Sigmoid colon (tissue), 6 donors: ENCODE measurements at regions not wholly inside any gene's neighbourhood (a gene's known extent, or its start where the extent isn't known, plus 50 kb on each side); places are given as distances from the start of the nearest gene placed in this dataset.
A peak's percentile ranks its signal among the peaks of the same experiment; 100 is the strongest.

Source experiments
- DNase-seq: peaks from one replicate; pipeline ENCODE4 v3.0.0-alpha.2; 2019
- H3K27ac ChIP-seq, 4 donors: fragments of 200-600 bp; sonication (generic); one replicate each; pipeline ENCODE4 v1.5.1; 2016 to 2019; ENCODE audit warnings: mild to moderate bottlenecking in 1 of 4
- H3K27me3 ChIP-seq, 3 donors: fragments of 200-600 bp; sonication (generic); one replicate each; pipeline ENCODE4 v1.5.1; 2019; ENCODE audit warnings: mild to moderate bottlenecking in 1 of 3
- H3K36me3 ChIP-seq, 4 donors: fragments of 200-600 bp; sonication (generic); one replicate each; pipeline ENCODE4 v1.5.1; 2016 to 2019
- H3K4me1 ChIP-seq, 4 donors: fragments of 200-600 bp; sonication (generic); one replicate each; pipeline ENCODE4 v1.5.1; 2017 to 2019
- H3K4me3 ChIP-seq, 4 donors: fragments of 200-600 bp; sonication (generic); one replicate each; pipeline ENCODE4 v1.5.1; 2017 to 2019; ENCODE audit warnings: mild to moderate bottlenecking in 2 of 4, moderate library complexity in 1 of 4
- H3K9me3 ChIP-seq, 4 donors: fragments of 200-600 bp in 3 of 4; sonication (generic) in 3 of 4; one replicate each; pipeline versions ENCODE4 v1.5.1 to v1.6.1; 2013 to 2019
- EP300 ChIP-seq, 4 donors: sonication (generic); formaldehyde crosslinking; IDR thresholded peaks; one replicate each; pipeline ENCODE4 v1.6.1; 2017; ENCODE audit warnings: antibody characterized with exemption in 4 of 4
- POLR2A ChIP-seq, 2 donors: fragments of 450-650 bp; IDR thresholded peaks; one replicate each; pipeline ENCODE4 v1.6.1; 2016; ENCODE audit warnings: antibody characterized with exemption in 2 of 2, mild to moderate bottlenecking in 2 of 2, moderate library complexity in 2 of 2
- POLR2AphosphoS5 ChIP-seq, 4 donors: sonication (generic); formaldehyde crosslinking; IDR thresholded peaks; one replicate each; pipeline ENCODE4 v1.6.1; 2017; ENCODE audit warnings: antibody characterized with exemption in 4 of 4
- WGBS, 2 donors: extraction: QIAGEN DNeasy Blood & Tissue Kit; methylation state at CpG; one replicate each; pipeline ENCODE4 v1.1.7; 2013; 5-methylcytosine and 5-hydroxymethylcytosine counted together
- intact Hi-C: fragments of 100-400 bp; cut with DNase I; formaldehyde crosslinking; loops from one replicate; pipeline ENCODE4 v1.15.1; 2023
- TF ChIP-seq, protein P1 (sequence below), 4 experiments: fragments of 450-650 bp in 3 of 4; fragments of 200-600 bp in 1 of 4; IDR thresholded peaks; one replicate each; pipeline ENCODE4 v1.5.1; 2016 to 2019; ENCODE audit warnings: antibody characterized with exemption in 4 of 4, mild to moderate bottlenecking in 3 of 4, moderate library complexity in 2 of 4
- donor health status: healthy with polysubstance abuse.
- donor health status: healthy.

- intact Hi-C loops: no loop called here
- TF ChIP-seq POLR2AphosphoS5 (IDR thresholded peaks at IDR 0.05) (no peak), POLR2A (IDR thresholded peaks at IDR 0.05) (no peak), EP300 (IDR thresholded peaks at IDR 0.05) (no peak)
- TF ChIP-seq, protein P1, sequence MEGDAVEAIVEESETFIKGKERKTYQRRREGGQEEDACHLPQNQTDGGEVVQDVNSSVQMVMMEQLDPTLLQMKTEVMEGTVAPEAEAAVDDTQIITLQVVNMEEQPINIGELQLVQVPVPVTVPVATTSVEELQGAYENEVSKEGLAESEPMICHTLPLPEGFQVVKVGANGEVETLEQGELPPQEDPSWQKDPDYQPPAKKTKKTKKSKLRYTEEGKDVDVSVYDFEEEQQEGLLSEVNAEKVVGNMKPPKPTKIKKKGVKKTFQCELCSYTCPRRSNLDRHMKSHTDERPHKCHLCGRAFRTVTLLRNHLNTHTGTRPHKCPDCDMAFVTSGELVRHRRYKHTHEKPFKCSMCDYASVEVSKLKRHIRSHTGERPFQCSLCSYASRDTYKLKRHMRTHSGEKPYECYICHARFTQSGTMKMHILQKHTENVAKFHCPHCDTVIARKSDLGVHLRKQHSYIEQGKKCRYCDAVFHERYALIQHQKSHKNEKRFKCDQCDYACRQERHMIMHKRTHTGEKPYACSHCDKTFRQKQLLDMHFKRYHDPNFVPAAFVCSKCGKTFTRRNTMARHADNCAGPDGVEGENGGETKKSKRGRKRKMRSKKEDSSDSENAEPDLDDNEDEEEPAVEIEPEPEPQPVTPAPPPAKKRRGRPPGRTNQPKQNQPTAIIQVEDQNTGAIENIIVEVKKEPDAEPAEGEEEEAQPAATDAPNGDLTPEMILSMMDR (IDR thresholded peaks at IDR 0.05): no peak
- Histone ChIP-seq H3K27me3 (no peaks in the 10 kb centered on the region), H3K36me3 (no peaks in the 10 kb centered on the region), H3K9me3 (no peaks in the 10 kb centered on the region), H3K27ac (peak overlapping the region in 3 of 4 donors; percentile 76 to 82 (median 78)), H3K4me1 (peaks cover 0 to 47% (median 32%) of the 10 kb centered on the region in 4 donors), H3K4me3 (no peak overlapping the region)
- WGBS, 2 donors: 86 to 88% methylated on average over 6 of the region's 6 CpGs
- DNase-seq: no peak
These were observed 655.2 kb downstream of the BNC2 start for GRCh38 chr9:16215353-16215680.

DNA sequence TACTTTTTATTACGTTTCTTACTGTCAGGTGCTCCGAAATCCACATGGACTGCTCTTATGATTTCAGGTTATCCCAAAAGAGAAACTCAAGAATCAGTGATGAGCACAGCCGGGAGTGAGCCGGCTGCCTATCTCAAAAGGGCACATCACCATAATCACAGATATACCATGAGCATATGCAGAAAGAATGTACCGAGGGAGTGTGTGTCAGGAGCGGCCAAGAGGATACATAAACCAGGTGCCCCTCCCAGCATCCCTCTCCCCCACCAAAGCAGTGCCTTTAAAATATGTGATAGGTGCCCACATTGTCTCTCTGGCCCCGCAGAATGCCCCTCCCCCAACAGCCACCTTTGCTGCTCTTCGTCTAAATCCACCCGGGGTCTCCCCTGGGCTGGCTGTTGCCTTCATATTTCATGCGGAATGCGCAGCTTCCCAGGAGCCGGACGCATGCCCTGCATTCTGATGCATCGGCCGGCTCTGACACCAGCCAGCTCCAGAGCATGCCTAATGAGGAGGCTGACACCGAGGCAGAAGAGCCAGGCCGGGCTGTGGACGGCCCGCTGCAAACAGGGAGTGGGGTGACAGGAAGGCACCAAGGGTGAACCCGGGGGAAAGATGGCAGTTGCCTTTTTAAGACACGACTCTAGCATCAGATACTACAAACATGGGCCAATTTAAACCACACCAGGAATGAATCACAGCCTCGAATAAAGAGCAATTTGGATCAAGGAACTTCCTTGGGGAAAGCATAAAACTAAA, 652.3 kb downstream of the BNC2 start:
- intact Hi-C loops: no loop called here

DNA sequence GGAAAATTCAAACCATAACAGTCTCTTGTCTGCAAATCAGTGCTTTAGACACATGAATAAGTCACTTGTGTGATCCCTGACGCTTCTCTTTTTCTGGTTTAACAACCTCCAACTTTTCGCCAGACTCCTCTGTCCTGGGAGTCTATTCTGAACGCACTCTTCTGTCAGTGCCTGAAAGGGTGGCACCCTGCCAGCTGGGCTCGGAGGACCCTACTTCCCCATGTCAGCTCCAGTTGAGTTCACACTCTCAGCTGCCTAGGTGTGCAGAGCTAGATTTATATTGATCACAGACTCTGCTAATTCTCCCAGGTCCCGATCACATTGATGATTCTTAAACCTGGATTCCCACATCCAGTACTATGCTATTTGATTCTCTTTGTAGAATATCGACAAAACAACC, 649.1 kb downstream of the BNC2 start:
- Histone ChIP-seq H3K9me3 (no peaks in the 10 kb centered on the region), H3K36me3 (no peaks in the 10 kb centered on the region), H3K27me3 (no peaks in the 10 kb centered on the region), H3K4me3 (no peak overlapping the region), H3K4me1 (peaks cover 0 to 13% (median 13%) of the 10 kb centered on the region in 4 donors), H3K27ac (no peak overlapping the region)
- TF ChIP-seq, protein P1 (IDR thresholded peaks at IDR 0.05): no peak
- TF ChIP-seq POLR2A (IDR thresholded peaks at IDR 0.05): no peak
- TF ChIP-seq POLR2AphosphoS5 (IDR thresholded peaks at IDR 0.05): no peak
- TF ChIP-seq EP300 (IDR thresholded peaks at IDR 0.05): no peak
- WGBS, 2 donors: 52 to 55% methylated on average over 6 of the region's 6 CpGs
- intact Hi-C loops: no loop called here
- DNase-seq: peak; percentile 73

More for the DNA sequence above, 652.3 kb downstream of the BNC2 start:
- no peak for DNase-seq
- TF ChIP-seq POLR2AphosphoS5 (IDR thresholded peaks at IDR 0.05) (peak in 1 of 4 donors; percentile 30), POLR2A (IDR thresholded peaks at IDR 0.05) (no peak)
- H3K4me3 ChIP-seq: peak overlapping the region in 1 of 4 donors; percentile 12
- H3K9me3 ChIP-seq: no peaks in the 10 kb centered on the region
- H3K27ac ChIP-seq: peak overlapping the region in 3 of 4 donors; percentile 66 to 78 (median 76)
- H3K27me3 ChIP-seq: no peaks in the 10 kb centered on the region
- peaks cover 0 to 39% (median 32%) of the 10 kb centered on the region in 4 donors for H3K4me1 ChIP-seq
- no peaks in the 10 kb centered on the region for H3K36me3 ChIP-seq
- WGBS, 2 donors: 90% methylated on average over 22 of the region's 22 CpGs

DNA sequence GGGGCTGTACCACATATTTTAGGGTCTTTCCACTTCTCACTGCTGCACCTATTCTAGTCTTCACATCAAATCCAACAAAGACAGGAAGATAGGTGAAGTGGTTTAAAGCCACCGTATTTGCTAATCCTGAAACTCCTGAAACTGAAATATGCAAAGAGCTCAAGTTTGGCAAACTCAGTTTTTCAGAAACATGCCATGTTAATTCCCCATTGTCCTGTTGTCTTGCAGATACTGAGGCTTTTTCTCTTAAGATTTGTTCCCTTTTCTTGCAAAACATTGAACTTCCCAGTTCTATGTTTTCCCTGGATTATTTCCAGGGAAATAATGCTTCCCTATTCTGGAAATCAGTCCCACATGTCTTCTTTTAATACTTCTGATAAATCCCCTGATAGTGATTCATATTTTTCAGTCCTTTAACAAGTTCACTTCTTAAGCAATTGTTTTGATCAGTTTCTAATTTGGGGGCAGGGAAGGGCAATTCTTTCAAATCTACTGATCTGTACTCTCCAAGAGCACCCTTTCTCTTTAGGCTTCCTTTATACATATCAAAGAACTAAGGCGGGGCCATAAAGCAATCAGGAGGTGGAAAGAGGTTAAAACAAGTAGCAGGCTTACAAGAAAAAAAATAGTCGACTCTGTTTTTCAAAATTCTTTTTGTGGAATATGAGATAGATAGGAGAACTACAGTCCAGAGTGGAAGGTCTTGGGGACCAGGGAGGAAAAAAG, 648.5 kb downstream of the BNC2 start:
- WGBS, 2 donors: 27 to 50% methylated on average over 3 of the region's 3 CpGs
- H3K27ac ChIP-seq: no peak overlapping the region

More for the DNA sequence above, 648.5 kb downstream of the BNC2 start:
- Histone ChIP-seq H3K27me3 (no peaks in the 10 kb centered on the region), H3K9me3 (no peaks in the 10 kb centered on the region), H3K4me3 (no peak overlapping the region), H3K4me1 (peaks cover 0 to 13% (median 13%) of the 10 kb centered on the region in 4 donors), H3K36me3 (no peaks in the 10 kb centered on the region)
- intact Hi-C loops: no loop called here
- DNase-seq: no peak
- no peak for TF ChIP-seq POLR2A (IDR thresholded peaks at IDR 0.05)
- peak in 1 of 4 donors; percentile 11 for TF ChIP-seq POLR2AphosphoS5 (IDR thresholded peaks at IDR 0.05)
- TF ChIP-seq, protein P1 (IDR thresholded peaks at IDR 0.05): no peak
